ENCODE measurements at regions not wholly inside any gene's neighbourhood (a gene's known extent, or its start where the extent isn't known, plus 50 kb on each side); places are given as distances from the start of the nearest gene placed in this dataset.

GRCh38 chr6:169895926-169896761, 144.7 kb downstream of the ERMARD start:
- Histone ChIP-seq H3K36me3 (no peaks in the 10 kb centered on the region), H3K27ac (no peak overlapping the region), H3K4me3 (no peak overlapping the region), H3K4me1 (no peaks in the 10 kb centered on the region), H3K9me3 (no peaks in the 10 kb centered on the region), H3K27me3 (no peaks in the 10 kb centered on the region)
- no peak for DNase-seq
- no peak for TF ChIP-seq CTCF (IDR thresholded peaks at IDR 0.05)
- intact Hi-C loops (cut with DNase I), result no loop called here
- WGBS, 2 donors, result 93% methylated on average over 19 of the region's 19 CpGs

GRCh38 chr6:169895000-169895759, 143.8 kb downstream of the ERMARD start:
- Histone ChIP-seq H3K9me3 (no peaks in the 10 kb centered on the region), H3K27me3 (no peaks in the 10 kb centered on the region), H3K4me1 (peaks cover 0 to 3% (median 0%) of the 10 kb centered on the region in 4 donors), H3K36me3 (no peaks in the 10 kb centered on the region), H3K27ac (no peak overlapping the region), H3K4me3 (no peak overlapping the region)
- TF ChIP-seq EP300 (IDR thresholded peaks at IDR 0.05), result no peak
- TF ChIP-seq POLR2A (IDR thresholded peaks at IDR 0.05), result no peak
- TF ChIP-seq POLR2AphosphoS5 (IDR thresholded peaks at IDR 0.05), result no peak
- no peak for DNase-seq
- WGBS, 2 donors, result 54 to 70% methylated on average over 7 of the region's 7 CpGs
- intact Hi-C loops (cut with DNase I), result no loop called here

DNA sequence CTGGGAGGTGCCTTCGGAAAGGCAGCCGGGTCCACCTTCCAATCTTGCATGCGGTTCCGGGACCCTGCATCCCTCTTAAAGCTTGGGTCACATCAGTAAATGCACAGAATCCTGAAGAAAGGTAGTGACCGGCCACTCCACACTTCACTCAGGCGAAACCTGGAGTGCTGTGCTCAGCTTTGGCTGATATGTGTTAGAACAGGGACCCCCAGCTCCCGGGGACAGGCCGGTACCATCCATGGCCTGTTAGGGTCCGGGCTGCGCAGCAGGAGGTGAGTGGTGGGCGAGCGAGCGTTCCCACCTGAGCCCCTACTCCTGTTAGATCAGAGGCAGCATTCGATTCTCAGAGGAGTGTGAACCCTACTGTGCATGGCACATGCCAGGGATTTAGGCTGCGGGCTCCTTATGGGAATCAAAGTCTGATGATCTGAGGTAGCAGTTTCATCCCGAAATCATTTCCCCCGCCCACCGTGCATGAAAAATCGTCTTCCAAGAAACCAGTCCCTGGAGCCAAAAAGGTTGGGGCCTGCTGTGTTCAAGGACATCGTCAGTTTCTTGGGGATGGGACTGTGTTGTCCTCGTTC, 143.0 kb downstream of the ERMARD start:
- no peaks in the 10 kb centered on the region for H3K36me3 ChIP-seq
- 88 to 91% methylated on average over 21 of the region's 21 CpGs for WGBS, 2 donors
- intact Hi-C loops (cut with DNase I), result no loop called here
- no peak for TF ChIP-seq POLR2A (IDR thresholded peaks at IDR 0.05)
- TF ChIP-seq POLR2AphosphoS5 (IDR thresholded peaks at IDR 0.05), result no peak
- TF ChIP-seq CTCF (IDR thresholded peaks at IDR 0.05), result no peak
- TF ChIP-seq EP300 (IDR thresholded peaks at IDR 0.05), result no peak
- H3K9me3 ChIP-seq, result no peaks in the 10 kb centered on the region
- DNase-seq, result no peak
- no peak overlapping the region for H3K4me3 ChIP-seq
- peaks cover 0 to 10% (median 0%) of the 10 kb centered on the region in 4 donors for H3K4me1 ChIP-seq
- no peak overlapping the region for H3K27ac ChIP-seq
- no peaks in the 10 kb centered on the region for H3K27me3 ChIP-seq

DNA sequence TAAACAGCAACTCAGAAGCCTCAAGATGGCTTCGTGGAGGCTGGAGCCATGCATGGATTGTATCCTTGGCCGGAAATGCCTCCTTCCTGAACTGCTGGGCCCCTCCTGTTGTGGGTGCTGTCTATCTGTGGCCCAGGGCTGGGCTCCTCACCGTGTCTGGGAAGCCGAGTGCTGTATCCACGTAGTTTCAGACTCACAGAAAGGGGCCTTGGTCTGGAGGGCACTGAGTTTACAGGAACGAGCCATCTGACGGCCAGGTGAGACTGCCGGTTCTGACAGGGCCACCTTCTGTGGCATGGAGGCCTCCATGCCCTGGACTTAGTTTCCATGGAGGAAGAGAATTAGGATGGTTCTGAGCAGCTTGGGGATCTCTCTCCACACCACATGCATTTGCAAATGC, 142.2 kb downstream of the ERMARD start:
- DNase-seq, result no peak
- no peak overlapping the region for H3K4me3 ChIP-seq
- no peaks in the 10 kb centered on the region for H3K9me3 ChIP-seq
- H3K36me3 ChIP-seq, result no peaks in the 10 kb centered on the region
- peaks cover 0 to 11% (median 0%) of the 10 kb centered on the region in 4 donors for H3K4me1 ChIP-seq
- TF ChIP-seq EP300 (IDR thresholded peaks at IDR 0.05) (no peak), CTCF (IDR thresholded peaks at IDR 0.05) (no peak), POLR2A (IDR thresholded peaks at IDR 0.05) (no peak), POLR2AphosphoS5 (IDR thresholded peaks at IDR 0.05) (no peak)
- 68 to 78% methylated on average over 8 of the region's 8 CpGs for WGBS, 2 donors
- H3K27ac ChIP-seq, result no peak overlapping the region
- H3K27me3 ChIP-seq, result no peaks in the 10 kb centered on the region
- intact Hi-C loops (cut with DNase I), result no loop called here

DNA sequence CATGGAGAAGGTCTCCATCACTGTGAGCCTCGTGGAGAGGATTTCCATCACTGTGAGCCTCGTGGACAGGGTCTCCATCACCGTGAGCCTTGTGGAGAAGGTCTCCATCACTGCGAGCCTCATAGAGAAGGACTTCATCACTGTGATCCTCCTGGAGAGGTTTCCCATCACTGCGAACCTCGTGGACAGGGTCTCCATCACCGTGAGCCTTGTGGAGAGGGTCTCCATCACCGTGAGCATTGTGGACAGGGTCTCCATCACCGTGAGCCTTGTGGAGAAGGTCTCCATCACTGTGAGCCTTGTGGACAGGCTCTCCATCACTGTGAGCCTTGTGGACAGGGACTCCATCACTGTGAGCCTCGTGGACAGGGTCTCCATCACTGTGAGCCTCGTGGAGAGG, 140.4 kb downstream of the ERMARD start:
- WGBS, 2 donors, result 49 to 67% methylated on average over 11 of the region's 11 CpGs
- Histone ChIP-seq H3K9me3 (no peaks in the 10 kb centered on the region), H3K4me3 (no peak overlapping the region), H3K4me1 (peaks cover 0 to 11% (median 0%) of the 10 kb centered on the region in 4 donors), H3K27ac (no peak overlapping the region), H3K27me3 (no peaks in the 10 kb centered on the region), H3K36me3 (no peaks in the 10 kb centered on the region)
- intact Hi-C loops (cut with DNase I), result no loop called here
- no peak for TF ChIP-seq CTCF (IDR thresholded peaks at IDR 0.05)
- no peak for TF ChIP-seq EP300 (IDR thresholded peaks at IDR 0.05)
- no peak for TF ChIP-seq POLR2A (IDR thresholded peaks at IDR 0.05)
- no peak for TF ChIP-seq POLR2AphosphoS5 (IDR thresholded peaks at IDR 0.05)
- no peak for DNase-seq
